SU-DHL-6 (cell line): ENCODE measurements at regions not wholly inside any gene's neighbourhood (a gene's known extent, or its start where the extent isn't known, plus 50 kb on each side); places are given as distances from the start of the nearest gene placed in this dataset.

ENCODE experiments used
- H2AFZ ChIP-seq: fragments of 200-600 bp; sonication (generic); 2 replicates; pipeline ENCODE4 v1.6.1; 2014; ENCODE audit warnings: low read depth, mild to moderate bottlenecking, moderate library complexity, mixed read lengths, antibody characterized with exemption, low read length; ENCODE audit not compliant: severe bottlenecking
- H3F3A ChIP-seq: fragments of 200-600 bp; shearing (Covaris generic); 2 replicates; pipeline ENCODE4 v1.6.0; 2016; ENCODE audit warnings: antibody characterized with exemption, mild to moderate bottlenecking; ENCODE audit not compliant: insufficient read depth
- H3K27ac ChIP-seq: fragments of 200-600 bp; sonication (generic); 2 replicates; pipeline ENCODE4 v1.5.1; 2016; ENCODE audit warnings: low read depth, mild to moderate bottlenecking, low read length, moderate library complexity, mixed read lengths
- H3K27me3 ChIP-seq: fragments of 200-600 bp; sonication (generic), shearing (Covaris generic); 2 replicates; pipeline ENCODE4 v1.6.0; 2014; ENCODE audit warnings: mild to moderate bottlenecking, low read length
- H3K36me3 ChIP-seq: fragments of 200-600 bp; sonication (generic); 2 replicates; pipeline ENCODE4 v1.6.1; 2014; ENCODE audit warnings: mild to moderate bottlenecking, low read length, mixed read lengths
- H3K4me2 ChIP-seq: fragments of 300-600, 200-600 bp; shearing (Covaris generic), sonication (generic); 2 replicates; pipeline ENCODE4 v1.6.0; 2014; ENCODE audit warnings: low read length, low read depth, mild to moderate bottlenecking; ENCODE audit not compliant: poor library complexity, severe bottlenecking
- H3K4me3 ChIP-seq: fragments of 200-600 bp; sonication (generic); 2 replicates; pipeline ENCODE4 v1.5.1; 2014; ENCODE audit warnings: antibody characterized with exemption, low read length, mild to moderate bottlenecking, mixed read lengths; ENCODE audit not compliant: insufficient read depth, poor library complexity, severe bottlenecking
- H3K79me2 ChIP-seq: fragments of 200-600 bp; sonication (generic); 2 replicates; pipeline ENCODE4 v1.6.1; 2014; ENCODE audit warnings: mild to moderate bottlenecking, low read length, moderate library complexity; ENCODE audit not compliant: insufficient read depth
- H3K9ac ChIP-seq: fragments of 200-600 bp; sonication (generic); 2 replicates; pipeline ENCODE4 v1.7.0; 2014; ENCODE audit warnings: mild to moderate bottlenecking, low read length
- H3K9me2 ChIP-seq: fragments of 200-600 bp; sonication (generic); replicated peaks from 2 replicates; pipeline ENCODE4 v1.6.1; 2014; ENCODE audit warnings: low read length; ENCODE audit not compliant: insufficient read depth
- H3K9me3 ChIP-seq: fragments of 200-600 bp; sonication (generic); 2 replicates; pipeline ENCODE4 v1.6.1; 2014; ENCODE audit warnings: low read length, mixed read lengths; ENCODE audit not compliant: insufficient read depth
- H4K20me1 ChIP-seq: fragments of 200-600 bp; sonication (generic); 2 replicates; pipeline ENCODE4 v1.6.1; 2014; ENCODE audit warnings: low read depth, mild to moderate bottlenecking, antibody characterized with exemption, low read length, moderate library complexity, mixed read lengths
- EZH2phosphoT487 ChIP-seq: fragments of 200-600 bp; sonication (generic), shearing (Covaris generic); conservative IDR thresholded peaks from 2 replicates; pipeline ENCODE4 v1.6.1; 2018; ENCODE audit warnings: mild to moderate bottlenecking, antibody characterized with exemption, low read length, moderate library complexity, mixed read lengths
- TF ChIP-seq, protein P1 (sequence below): fragments of 200-600 bp; sonication (generic); IDR thresholded peaks from one replicate; pipeline ENCODE4 v1.5.1; 2017; ENCODE audit warnings: antibody characterized with exemption, mild to moderate bottlenecking, low read length, moderate library complexity; ENCODE audit not compliant: insufficient read depth, poor library complexity, severe bottlenecking

DNA sequence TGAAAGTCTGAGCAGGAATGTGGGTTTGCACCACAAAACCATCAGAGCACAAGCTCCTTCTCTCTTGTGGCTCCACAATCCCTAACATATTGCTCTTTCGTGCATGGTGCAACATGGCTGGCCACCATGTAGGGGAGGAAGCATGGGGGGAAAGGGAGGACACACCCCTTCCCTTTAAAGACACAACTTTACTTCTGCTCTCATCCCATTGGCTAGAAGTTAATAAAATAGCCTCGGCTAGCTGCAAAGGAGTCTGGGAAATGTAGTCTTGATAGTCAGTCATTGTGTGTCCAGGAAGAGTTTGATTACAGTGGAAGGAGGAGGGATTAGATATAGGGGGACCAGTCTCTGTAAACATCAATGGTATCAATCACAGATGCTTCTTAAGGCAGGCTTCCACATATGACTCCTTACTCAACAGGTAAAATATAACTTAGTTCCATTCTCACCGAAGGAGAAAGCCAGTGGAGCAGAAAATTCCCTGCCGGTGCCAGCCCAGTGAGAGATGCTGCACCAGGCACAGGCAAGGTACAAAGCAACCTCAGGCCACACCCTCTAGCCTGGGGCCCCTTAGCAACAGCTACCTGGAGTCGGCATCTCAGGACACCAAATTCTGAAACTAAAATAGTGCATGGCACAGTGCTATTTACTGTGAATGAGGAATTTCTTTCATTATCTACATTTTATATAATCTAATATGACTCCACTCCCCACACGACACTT, 124.7 kb upstream of the CTBP2 start:
- TF ChIP-seq, protein P1, sequence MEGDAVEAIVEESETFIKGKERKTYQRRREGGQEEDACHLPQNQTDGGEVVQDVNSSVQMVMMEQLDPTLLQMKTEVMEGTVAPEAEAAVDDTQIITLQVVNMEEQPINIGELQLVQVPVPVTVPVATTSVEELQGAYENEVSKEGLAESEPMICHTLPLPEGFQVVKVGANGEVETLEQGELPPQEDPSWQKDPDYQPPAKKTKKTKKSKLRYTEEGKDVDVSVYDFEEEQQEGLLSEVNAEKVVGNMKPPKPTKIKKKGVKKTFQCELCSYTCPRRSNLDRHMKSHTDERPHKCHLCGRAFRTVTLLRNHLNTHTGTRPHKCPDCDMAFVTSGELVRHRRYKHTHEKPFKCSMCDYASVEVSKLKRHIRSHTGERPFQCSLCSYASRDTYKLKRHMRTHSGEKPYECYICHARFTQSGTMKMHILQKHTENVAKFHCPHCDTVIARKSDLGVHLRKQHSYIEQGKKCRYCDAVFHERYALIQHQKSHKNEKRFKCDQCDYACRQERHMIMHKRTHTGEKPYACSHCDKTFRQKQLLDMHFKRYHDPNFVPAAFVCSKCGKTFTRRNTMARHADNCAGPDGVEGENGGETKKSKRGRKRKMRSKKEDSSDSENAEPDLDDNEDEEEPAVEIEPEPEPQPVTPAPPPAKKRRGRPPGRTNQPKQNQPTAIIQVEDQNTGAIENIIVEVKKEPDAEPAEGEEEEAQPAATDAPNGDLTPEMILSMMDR = no peak
- TF ChIP-seq EZH2phosphoT487 = no peak
- Histone ChIP-seq H3K9ac (no peak overlapping the region), H3F3A (no peaks in the 10 kb centered on the region), H3K79me2 (no peaks in the 10 kb centered on the region), H3K4me3 (no peak overlapping the region), H4K20me1 (no peaks in the 10 kb centered on the region), H3K36me3 (no peaks in the 10 kb centered on the region), H3K9me2 (no peaks in the 10 kb centered on the region), H3K9me3 (no peaks in the 10 kb centered on the region), H3K27me3 (no peaks in the 10 kb centered on the region), H2AFZ (no peak overlapping the region), H3K4me2 (no peak overlapping the region), H3K27ac (no peak overlapping the region)

DNA sequence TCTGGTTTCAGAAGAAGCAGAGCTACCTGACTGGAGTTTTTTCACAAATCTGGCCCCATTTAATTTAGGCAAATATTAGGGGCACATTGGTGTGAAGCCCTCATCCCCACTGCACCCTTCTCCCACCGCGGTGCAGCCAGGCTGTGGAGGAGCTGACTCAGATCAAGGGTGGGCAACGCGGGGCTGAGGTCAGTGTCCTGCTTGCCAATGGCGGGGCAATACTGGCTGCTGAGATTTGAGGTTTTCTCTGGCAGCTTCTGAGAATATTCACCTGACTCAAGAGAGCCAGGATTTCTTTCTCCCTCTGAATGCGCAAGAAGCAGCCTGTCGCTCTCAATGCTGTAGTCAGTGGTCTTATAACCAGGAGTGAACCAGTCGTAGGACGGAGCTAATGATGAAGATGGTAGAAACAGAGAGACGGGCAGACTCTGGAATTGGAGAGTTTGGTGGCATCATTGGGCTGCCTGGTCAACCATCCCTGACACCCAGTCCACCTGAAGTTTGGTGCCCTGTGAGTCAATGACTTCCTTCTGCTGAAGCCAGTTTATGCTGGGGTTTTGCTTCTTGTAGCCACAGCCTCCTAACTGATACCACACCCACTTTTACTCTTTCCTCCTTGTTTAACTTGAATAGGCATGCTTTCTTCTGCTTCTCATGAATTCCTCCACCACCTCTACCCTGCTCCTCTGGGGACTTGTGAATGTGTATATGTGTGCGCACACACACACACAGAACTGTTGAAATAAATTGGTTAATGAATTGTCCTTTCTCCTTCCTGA, 123.7 kb upstream of the CTBP2 start:
- Histone ChIP-seq H3K27me3 (no peaks in the 10 kb centered on the region), H3K4me3 (no peak overlapping the region), H3K9me3 (no peaks in the 10 kb centered on the region), H3K9me2 (no peaks in the 10 kb centered on the region), H3F3A (no peaks in the 10 kb centered on the region), H3K9ac (no peak overlapping the region), H3K4me2 (no peak overlapping the region), H3K36me3 (no peaks in the 10 kb centered on the region), H2AFZ (no peak overlapping the region), H4K20me1 (no peaks in the 10 kb centered on the region), H3K27ac (no peak overlapping the region), H3K79me2 (no peaks in the 10 kb centered on the region)
- TF ChIP-seq, protein P1 = no peak
- TF ChIP-seq EZH2phosphoT487 = no peak

DNA sequence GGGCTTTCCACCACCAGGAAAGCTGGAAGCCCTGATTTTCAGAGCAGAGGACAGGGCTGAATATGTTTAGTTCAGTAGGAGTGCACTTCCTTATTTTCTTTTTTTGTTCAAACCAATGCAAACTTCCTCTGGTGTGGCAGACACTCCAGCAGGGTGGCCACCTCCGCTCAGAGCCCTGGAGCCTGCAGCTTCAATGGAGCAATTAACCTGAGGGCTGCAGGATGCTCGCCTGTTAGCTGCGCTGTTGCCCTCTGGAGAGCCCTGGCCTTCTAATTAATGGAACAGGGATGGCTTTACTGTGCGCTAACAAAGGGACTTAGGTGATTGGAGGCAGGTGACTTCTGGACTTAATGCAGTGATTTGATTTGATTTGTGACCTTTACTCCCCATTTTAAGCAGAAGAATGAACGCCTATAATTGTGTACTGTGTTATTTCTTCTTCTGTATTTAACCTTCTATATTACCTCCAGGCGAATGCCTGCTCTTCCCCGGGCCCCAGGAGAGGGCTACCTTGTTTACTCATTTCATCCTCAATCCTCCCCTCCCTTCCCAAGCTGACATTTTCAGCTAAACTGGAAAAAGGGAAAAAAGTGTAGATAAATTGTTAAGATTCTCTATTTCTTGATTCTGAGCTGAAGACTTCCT, 123.0 kb upstream of the CTBP2 start:
- H3K27me3 ChIP-seq = no peaks in the 10 kb centered on the region
- no peaks in the 10 kb centered on the region for H3K9me2 ChIP-seq
- H3K9ac ChIP-seq = no peak overlapping the region
- H3K36me3 ChIP-seq = no peaks in the 10 kb centered on the region
- no peaks in the 10 kb centered on the region for H3K79me2 ChIP-seq
- no peaks in the 10 kb centered on the region for H3F3A ChIP-seq
- no peak overlapping the region for H2AFZ ChIP-seq
- H3K27ac ChIP-seq = no peak overlapping the region
- H4K20me1 ChIP-seq = no peaks in the 10 kb centered on the region
- no peak overlapping the region for H3K4me3 ChIP-seq
- TF ChIP-seq, protein P1 = no peak
- TF ChIP-seq EZH2phosphoT487 = no peak
- H3K9me3 ChIP-seq = no peaks in the 10 kb centered on the region
- H3K4me2 ChIP-seq = no peak overlapping the region
